ENCODE measurements at regions not wholly inside any gene's neighbourhood (a gene's known extent, or its start where the extent isn't known, plus 50 kb on each side); places are given as distances from the start of the nearest gene placed in this dataset.

DNA sequence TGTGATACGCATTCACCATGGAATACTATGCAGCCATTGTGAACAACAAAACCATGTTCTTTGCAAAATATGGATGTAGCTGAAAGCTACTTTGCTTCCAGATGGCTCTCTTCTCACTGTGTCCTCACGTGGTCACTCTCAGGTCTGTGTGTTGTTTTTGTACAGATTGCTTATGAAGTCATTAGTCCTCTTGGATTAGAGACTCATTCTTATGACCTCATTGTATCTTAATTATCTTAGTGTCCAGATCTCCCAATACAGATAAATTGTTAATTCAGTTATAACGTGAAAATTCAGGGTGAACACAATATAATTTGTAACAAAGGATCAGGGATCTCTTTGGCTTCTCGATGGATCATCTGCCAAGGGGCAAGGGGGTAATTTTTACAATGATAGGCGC is 100.4 kb upstream of the TOP3B start:
- TF ChIP-seq EP300 (conservative IDR thresholded peaks at IDR 0.05; ENCODE audit: poor library complexity, severe bottlenecking) (no peak), POLR2AphosphoS5 (IDR thresholded peaks at IDR 0.05) (no peak)
- TF ChIP-seq, protein P1, sequence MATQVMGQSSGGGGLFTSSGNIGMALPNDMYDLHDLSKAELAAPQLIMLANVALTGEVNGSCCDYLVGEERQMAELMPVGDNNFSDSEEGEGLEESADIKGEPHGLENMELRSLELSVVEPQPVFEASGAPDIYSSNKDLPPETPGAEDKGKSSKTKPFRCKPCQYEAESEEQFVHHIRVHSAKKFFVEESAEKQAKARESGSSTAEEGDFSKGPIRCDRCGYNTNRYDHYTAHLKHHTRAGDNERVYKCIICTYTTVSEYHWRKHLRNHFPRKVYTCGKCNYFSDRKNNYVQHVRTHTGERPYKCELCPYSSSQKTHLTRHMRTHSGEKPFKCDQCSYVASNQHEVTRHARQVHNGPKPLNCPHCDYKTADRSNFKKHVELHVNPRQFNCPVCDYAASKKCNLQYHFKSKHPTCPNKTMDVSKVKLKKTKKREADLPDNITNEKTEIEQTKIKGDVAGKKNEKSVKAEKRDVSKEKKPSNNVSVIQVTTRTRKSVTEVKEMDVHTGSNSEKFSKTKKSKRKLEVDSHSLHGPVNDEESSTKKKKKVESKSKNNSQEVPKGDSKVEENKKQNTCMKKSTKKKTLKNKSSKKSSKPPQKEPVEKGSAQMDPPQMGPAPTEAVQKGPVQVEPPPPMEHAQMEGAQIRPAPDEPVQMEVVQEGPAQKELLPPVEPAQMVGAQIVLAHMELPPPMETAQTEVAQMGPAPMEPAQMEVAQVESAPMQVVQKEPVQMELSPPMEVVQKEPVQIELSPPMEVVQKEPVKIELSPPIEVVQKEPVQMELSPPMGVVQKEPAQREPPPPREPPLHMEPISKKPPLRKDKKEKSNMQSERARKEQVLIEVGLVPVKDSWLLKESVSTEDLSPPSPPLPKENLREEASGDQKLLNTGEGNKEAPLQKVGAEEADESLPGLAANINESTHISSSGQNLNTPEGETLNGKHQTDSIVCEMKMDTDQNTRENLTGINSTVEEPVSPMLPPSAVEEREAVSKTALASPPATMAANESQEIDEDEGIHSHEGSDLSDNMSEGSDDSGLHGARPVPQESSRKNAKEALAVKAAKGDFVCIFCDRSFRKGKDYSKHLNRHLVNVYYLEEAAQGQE (IDR thresholded peaks at IDR 0.05; ENCODE audit: borderline replicate concordance) = no peak
- no peaks in the 10 kb centered on the region for H3K9me3 ChIP-seq (ENCODE audit: low read length)
- no peak overlapping the region for H2AFZ ChIP-seq (ENCODE audit: low read depth, low read length)
- no peaks in the 10 kb centered on the region for H3F3A ChIP-seq (ENCODE audit: insufficient read depth, low read length, poor library complexity, severe bottlenecking)
- no peak overlapping the region for H3K9ac ChIP-seq (ENCODE audit: low read length)
- no peaks in the 10 kb centered on the region for H3K79me2 ChIP-seq (replicated peaks; ENCODE audit: insufficient read depth, low read length)
- no peak overlapping the region for H3K4me2 ChIP-seq (ENCODE audit: low read length)
- H3K4me3 ChIP-seq (ENCODE audit: low read length) = no peak overlapping the region
- no peaks in the 10 kb centered on the region for H4K20me1 ChIP-seq (ENCODE audit: insufficient read depth)
- H3K27ac ChIP-seq (ENCODE audit: low read length) = no peak overlapping the region
- H3K36me3 ChIP-seq (ENCODE audit: insufficient read depth, low read length) = no peaks in the 10 kb centered on the region
- H3K9me2 ChIP-seq (ENCODE audit: insufficient read depth, low read length) = no peaks in the 10 kb centered on the region
- peaks cover 30% of the 10 kb centered on the region for H3K27me3 ChIP-seq (ENCODE audit: insufficient read depth, low read depth, low read length)

DNA sequence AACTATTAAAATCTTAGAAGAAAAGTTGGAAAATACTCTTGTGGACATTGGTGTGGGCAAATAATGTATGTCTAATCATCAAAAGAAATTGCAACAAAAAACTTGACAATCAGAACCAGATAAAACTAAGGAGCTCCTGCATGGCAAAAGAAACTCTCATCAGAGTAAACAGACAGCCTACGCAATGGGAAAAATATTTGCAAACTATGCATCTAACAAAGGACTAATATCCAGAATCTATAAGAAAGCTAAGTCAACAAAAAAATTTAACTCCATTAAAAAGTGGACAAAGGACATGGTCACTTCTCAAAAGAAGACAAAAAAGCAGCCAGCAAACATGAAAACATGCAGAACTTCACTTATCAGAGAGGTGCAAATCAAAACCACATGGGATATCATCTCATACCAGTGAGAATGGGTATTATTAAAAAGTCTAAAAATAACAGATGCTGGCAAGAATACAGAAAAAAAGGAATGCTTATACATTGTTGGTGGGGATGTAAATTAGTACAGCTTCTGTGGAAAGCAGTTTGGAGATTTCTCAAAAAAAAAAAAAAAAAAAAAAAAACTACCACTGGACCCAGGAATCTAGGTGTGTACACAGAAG is 99.7 kb upstream of the TOP3B start:
- no peak for TF ChIP-seq POLR2AphosphoS5 (IDR thresholded peaks at IDR 0.05)
- TF ChIP-seq EP300 (conservative IDR thresholded peaks at IDR 0.05; ENCODE audit: poor library complexity, severe bottlenecking) = no peak
- no peak for TF ChIP-seq TAF1 (IDR thresholded peaks at IDR 0.05; ENCODE audit: low read depth)
- no peak for TF ChIP-seq EZH2 (IDR thresholded peaks at IDR 0.05; ENCODE audit: borderline replicate concordance, insufficient read depth, low read length, poor library complexity, severe bottlenecking)
- H3K27me3 ChIP-seq (ENCODE audit: insufficient read depth, low read depth, low read length) = peaks cover 30% of the 10 kb centered on the region
- no peak overlapping the region for H3K27ac ChIP-seq (ENCODE audit: low read length)
- H4K20me1 ChIP-seq (ENCODE audit: insufficient read depth) = no peaks in the 10 kb centered on the region
- no peak overlapping the region for H3K4me2 ChIP-seq (ENCODE audit: low read length)
- H3K9me3 ChIP-seq (ENCODE audit: low read length) = no peaks in the 10 kb centered on the region
- no peak overlapping the region for H2AFZ ChIP-seq (ENCODE audit: low read depth, low read length)
- no peaks in the 10 kb centered on the region for H3K9me2 ChIP-seq (ENCODE audit: insufficient read depth, low read length)
- no peak overlapping the region for H3K4me3 ChIP-seq (ENCODE audit: low read length)
- no peaks in the 10 kb centered on the region for H3K79me2 ChIP-seq (replicated peaks; ENCODE audit: insufficient read depth, low read length)
- H3F3A ChIP-seq (ENCODE audit: insufficient read depth, low read length, poor library complexity, severe bottlenecking) = no peaks in the 10 kb centered on the region
- no peak overlapping the region for H3K9ac ChIP-seq (ENCODE audit: low read length)
- H3K36me3 ChIP-seq (ENCODE audit: insufficient read depth, low read length) = no peaks in the 10 kb centered on the region

GRCh38 chr22:22080270-22080669 is 97.7 kb upstream of the TOP3B start:
- TF ChIP-seq EP300 (conservative IDR thresholded peaks at IDR 0.05; ENCODE audit: poor library complexity, severe bottlenecking) (no peak), RAD21 (conservative IDR thresholded peaks at IDR 0.05) (no peak)
- H3K27me3 ChIP-seq (ENCODE audit: insufficient read depth, low read depth, low read length) = peaks cover 30% of the 10 kb centered on the region
- no peak overlapping the region for H3K4me3 ChIP-seq (ENCODE audit: low read length)
- no peaks in the 10 kb centered on the region for H3K79me2 ChIP-seq (replicated peaks; ENCODE audit: insufficient read depth, low read length)
- no peaks in the 10 kb centered on the region for H3F3A ChIP-seq (ENCODE audit: insufficient read depth, low read length, poor library complexity, severe bottlenecking)
- no peaks in the 10 kb centered on the region for H3K9me3 ChIP-seq (ENCODE audit: low read length)
- H3K27ac ChIP-seq (ENCODE audit: low read length) = no peak overlapping the region
- no peak overlapping the region for H3K9ac ChIP-seq (ENCODE audit: low read length)
- H2AFZ ChIP-seq (ENCODE audit: low read depth, low read length) = no peak overlapping the region
- H3K4me2 ChIP-seq (ENCODE audit: low read length) = no peak overlapping the region
- H4K20me1 ChIP-seq (ENCODE audit: insufficient read depth) = no peaks in the 10 kb centered on the region
- no peaks in the 10 kb centered on the region for H3K36me3 ChIP-seq (ENCODE audit: insufficient read depth, low read length)
- H3K9me2 ChIP-seq (ENCODE audit: insufficient read depth, low read length) = no peaks in the 10 kb centered on the region
